ENCODE measurements at regions not wholly inside any gene's neighbourhood (a gene's known extent, or its start where the extent isn't known, plus 50 kb on each side); places are given as distances from the start of the nearest gene placed in this dataset.

- Mint-ChIP-seq H3K27ac (no peak overlapping the region), H3K27me3 (ENCODE audit: low read depth) (no peaks in the 10 kb centered on the region), H3K36me3 (peaks cover 6% of the 10 kb centered on the region), H3K9me3 (peaks cover 44% of the 10 kb centered on the region), H3K4me3 (no peak overlapping the region), H3K4me1 (no peaks in the 10 kb centered on the region)
- DNase-seq (ENCODE audit: low spot score), result no peak
- ChIA-PET POLR2A (no interaction called here), CTCF (no interaction called here)
- no peak for TF ChIP-seq E2F1 (CRISPR knock-in tag; IDR thresholded peaks at IDR 0.05)
- no peak for TF ChIP-seq AR (CRISPR knock-in tag; IDR thresholded peaks at IDR 0.05)
- no peak for TF ChIP-seq ELF4 (CRISPR knock-in tag; IDR thresholded peaks at IDR 0.05; ENCODE audit: low read depth)
- no peak for TF ChIP-seq RORB (CRISPR knock-in tag; IDR thresholded peaks at IDR 0.05)
- TF ChIP-seq CDX4 (CRISPR knock-in tag; IDR thresholded peaks at IDR 0.05; ENCODE audit: borderline replicate concordance), result no peak
- no peak for ATAC-seq
Observed at GRCh38 chr18:24763765-24764513, 303.5 kb downstream of the HRH4 start.

- Mint-ChIP-seq H3K36me3 (peaks cover 9% of the 10 kb centered on the region), H3K4me3 (no peak overlapping the region), H3K4me1 (no peaks in the 10 kb centered on the region), H3K9me3 (peaks cover 48% of the 10 kb centered on the region), H3K27ac (no peak overlapping the region), H3K27me3 (ENCODE audit: low read depth) (no peaks in the 10 kb centered on the region)
- ChIA-PET CTCF (no interaction called here), POLR2A (no interaction called here)
- DNase-seq (ENCODE audit: low spot score), result no peak
- no peak for ATAC-seq
- TF ChIP-seq ZNF219 (CRISPR knock-in tag; IDR thresholded peaks at IDR 0.05; ENCODE audit: borderline replicate concordance), result no peak
- TF ChIP-seq MXD4 (CRISPR knock-in tag; IDR thresholded peaks at IDR 0.05; ENCODE audit: borderline replicate concordance), result no peak
- TF ChIP-seq NFE2L1 (CRISPR knock-in tag; IDR thresholded peaks at IDR 0.05), result no peak
- TF ChIP-seq ATF3 (CRISPR knock-in tag; conservative IDR thresholded peaks at IDR 0.05), result no peak
- no peak for TF ChIP-seq PRDM15 (CRISPR knock-in tag; IDR thresholded peaks at IDR 0.05)
- no peak for TF ChIP-seq ATF2 (CRISPR knock-in tag; IDR thresholded peaks at IDR 0.05; ENCODE audit: borderline replicate concordance, low read depth)
- no peak for TF ChIP-seq STAT6 (CRISPR knock-in tag; conservative IDR thresholded peaks at IDR 0.05; ENCODE audit: low read depth)
- no peak for TF ChIP-seq HMGXB4 (CRISPR knock-in tag; IDR thresholded peaks at IDR 0.05)
- TF ChIP-seq PREB (CRISPR knock-in tag; IDR thresholded peaks at IDR 0.05; ENCODE audit: borderline replicate concordance), result no peak
- TF ChIP-seq E2F5 (CRISPR knock-in tag; IDR thresholded peaks at IDR 0.05), result no peak
Observed at GRCh38 chr18:24764766-24765165, 304.3 kb downstream of the HRH4 start.

Measured in WTC11 (cell line).